HG03575 (cell line): ENCODE measurements at regions not wholly inside any gene's neighbourhood (a gene's known extent, or its start where the extent isn't known, plus 50 kb on each side); places are given as distances from the start of the nearest gene placed in this dataset.
"Not testable (repeated sequence)": the region's sequence is repeated elsewhere in the genome, so short reads cannot be mapped to it uniquely, and the experiment has no call there.

Experiments
- ATAC-seq: cut with Tn5 transposase; IDR thresholded peaks from one replicate; pipeline ENCODE4 v1.9.1; 2021; ENCODE audit not compliant: unreplicated experiment, insufficient number of reproducible peaks, low FRiP score; ENCODE audit errors: extremely low read depth

DNA sequence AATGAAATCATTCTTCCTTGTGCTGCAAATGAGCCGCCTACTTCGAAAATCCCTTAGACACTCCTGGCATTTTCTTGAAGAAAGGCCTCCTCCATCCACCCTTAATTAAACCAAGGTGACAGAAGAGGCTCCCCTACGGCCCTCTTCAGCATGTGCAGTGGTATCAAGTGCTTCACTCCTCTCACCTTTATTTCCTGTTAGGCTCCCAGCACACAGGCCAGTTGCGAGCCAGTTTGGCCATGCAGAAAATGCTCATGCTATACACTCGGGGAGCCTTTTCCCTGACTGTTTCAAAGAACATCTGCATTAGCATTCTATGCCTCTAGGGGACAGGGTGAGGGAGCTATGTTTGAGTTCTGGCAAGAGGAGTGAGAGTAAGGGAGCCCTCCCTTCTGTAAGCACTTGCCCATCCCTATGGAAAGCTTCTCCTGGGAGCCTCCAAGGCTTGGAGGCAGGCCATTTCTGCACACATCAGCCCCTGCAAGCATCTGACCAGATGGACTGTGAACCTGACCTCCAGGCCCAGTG lies 291.5 kb downstream of the RPS29 start:
- ATAC-seq = no peak

DNA sequence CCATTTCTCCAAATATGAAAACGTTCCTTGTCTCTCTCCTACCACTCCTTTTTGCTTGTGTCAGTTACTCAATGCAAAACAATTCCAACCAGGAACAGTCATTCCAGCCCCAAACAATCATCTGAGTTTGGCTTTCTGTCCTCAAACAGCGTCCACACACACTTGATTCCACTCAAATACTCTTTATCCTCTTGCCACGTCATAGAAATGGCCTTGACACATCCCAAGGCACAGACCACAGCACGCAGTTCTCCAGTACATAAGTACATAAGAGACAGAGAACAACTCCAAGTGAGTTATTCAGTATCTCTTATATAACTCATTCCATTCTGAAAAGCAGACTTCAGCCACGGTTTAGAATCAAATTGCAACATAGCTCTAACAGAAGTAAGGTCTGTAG lies 299.2 kb downstream of the RPS29 start:
- ATAC-seq = no peak

DNA sequence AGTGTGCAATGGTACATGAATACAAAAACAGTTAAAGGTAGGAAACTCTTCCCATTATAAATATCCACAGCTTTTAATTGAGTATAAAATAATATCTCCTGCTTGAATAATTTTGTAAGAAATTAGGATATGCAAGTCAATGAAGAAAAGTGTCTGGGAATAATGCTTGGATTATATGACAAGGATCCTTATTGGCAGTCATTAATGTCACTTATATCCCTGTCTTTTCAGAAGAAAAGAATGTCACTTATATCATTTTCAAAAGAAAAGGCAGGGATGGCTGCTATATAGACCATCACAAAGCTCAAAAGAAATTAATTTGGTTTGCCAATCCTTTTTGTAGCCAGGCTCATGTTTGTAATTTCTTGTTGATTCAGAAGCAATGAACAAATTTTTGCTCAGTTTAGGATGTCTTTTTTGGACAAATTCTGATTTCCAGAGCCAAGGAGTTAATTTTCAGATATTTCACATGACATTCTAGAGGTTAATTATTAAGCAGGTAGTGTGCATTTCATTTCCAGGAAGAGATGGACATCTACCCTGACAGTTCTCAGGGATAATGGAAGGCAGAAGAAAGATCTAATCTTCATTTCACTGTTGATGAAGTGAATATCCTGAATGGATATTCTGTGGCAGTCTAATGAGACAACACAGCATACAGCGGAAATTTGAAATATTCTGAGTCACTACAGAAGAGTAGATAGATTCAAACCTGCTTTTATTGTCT lies 299.8 kb downstream of the RPS29 start:
- ATAC-seq = no peak

- ATAC-seq = no peak
Observed at GRCh38 chr14:49280566-49280965, 305.6 kb downstream of the RPS29 start.

DNA sequence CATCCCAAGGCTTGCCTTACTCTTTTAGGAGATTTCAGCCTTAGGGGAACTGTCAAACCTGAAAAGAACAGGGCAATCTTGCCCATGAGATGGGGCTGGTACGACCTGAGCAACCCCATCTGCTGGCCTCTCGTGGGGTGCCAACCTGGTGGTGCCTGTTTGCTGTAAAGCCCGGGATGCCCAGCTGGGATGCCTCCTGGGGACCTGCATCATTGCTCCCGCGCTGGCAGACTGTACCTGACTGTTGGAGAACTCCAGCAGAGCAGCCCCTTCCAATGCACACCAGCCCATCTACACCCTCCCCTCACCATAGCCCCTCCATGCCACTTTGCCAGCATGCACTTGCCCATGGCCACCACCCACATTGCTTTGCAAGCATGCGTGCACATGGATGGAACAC lies 335.7 kb downstream of the RPS29 start:
- ATAC-seq = no peak

- ATAC-seq = no peak
Observed at GRCh38 chr14:49250109-49250508, 336.1 kb downstream of the RPS29 start.

- ATAC-seq = no peak
Observed at GRCh38 chr14:49249022-49249421, 337.2 kb downstream of the RPS29 start.

GRCh38 chr14:49243777-49244176 lies 342.4 kb downstream of the RPS29 start:
- ATAC-seq = not testable (repeated sequence)

GRCh38 chr14:49240383-49240782 lies 345.8 kb downstream of the RPS29 start:
- no peak for ATAC-seq

- ATAC-seq = no peak
Observed at GRCh38 chr14:49228552-49228951, 357.6 kb downstream of the RPS29 start.

DNA sequence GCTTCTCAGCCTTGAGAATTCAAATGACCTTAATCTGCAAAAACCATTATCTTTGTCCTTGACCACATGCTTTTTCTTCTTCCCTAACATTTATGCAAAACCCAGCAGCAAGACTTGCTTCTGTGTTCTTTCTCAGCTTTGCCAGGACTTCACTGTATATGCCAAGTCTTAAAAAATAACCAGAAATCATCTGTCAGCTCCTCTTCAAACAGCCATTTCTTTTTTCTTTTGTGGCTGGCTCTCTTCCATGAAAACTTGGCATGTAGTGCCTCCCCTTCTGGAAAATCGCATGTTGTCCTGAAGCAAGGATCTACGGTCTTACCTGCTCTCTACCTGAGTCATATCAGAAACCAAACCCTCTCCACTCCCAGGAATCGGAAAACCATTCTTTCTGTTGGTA lies 364.9 kb downstream of the RPS29 start:
- ATAC-seq = no peak

GRCh38 chr14:49220492-49220891 lies 365.7 kb downstream of the RPS29 start:
- ATAC-seq = no peak

DNA sequence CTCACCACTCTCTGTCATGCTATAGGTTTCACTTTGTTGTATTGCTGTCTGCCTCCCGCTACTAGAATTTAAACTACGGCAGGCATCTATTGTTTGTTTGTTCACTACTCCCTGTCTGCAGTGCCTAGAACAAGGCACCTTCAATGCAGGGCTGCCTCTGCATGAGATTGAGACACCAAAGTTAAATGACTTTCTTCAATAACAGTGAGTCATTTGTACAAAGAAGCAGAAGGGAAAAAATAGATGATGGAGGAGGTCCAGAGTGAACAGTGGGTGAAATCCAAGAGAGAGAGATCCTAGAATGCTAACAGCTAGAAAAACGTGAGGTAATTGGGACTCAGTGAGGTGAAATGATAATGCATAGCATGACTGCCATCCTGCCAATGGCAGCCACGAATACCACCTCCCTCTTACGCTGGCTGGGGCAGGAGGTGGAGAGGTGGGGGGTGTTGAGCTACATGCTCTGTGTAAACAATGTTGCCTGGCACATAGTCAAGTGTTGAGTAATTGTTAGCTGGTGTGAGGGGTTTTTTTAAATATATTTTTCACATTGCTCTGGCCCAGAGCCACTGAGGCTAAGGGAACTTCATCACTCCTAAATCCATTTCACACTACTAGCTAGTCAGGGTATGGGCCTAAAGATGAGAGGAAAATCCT lies 367.6 kb downstream of the RPS29 start:
- no peak for ATAC-seq

- ATAC-seq = no peak
Observed at GRCh38 chr14:49212721-49213120, 373.5 kb downstream of the RPS29 start.

- no peak for ATAC-seq
Observed at GRCh38 chr14:49209416-49209815, 376.8 kb downstream of the RPS29 start.

DNA sequence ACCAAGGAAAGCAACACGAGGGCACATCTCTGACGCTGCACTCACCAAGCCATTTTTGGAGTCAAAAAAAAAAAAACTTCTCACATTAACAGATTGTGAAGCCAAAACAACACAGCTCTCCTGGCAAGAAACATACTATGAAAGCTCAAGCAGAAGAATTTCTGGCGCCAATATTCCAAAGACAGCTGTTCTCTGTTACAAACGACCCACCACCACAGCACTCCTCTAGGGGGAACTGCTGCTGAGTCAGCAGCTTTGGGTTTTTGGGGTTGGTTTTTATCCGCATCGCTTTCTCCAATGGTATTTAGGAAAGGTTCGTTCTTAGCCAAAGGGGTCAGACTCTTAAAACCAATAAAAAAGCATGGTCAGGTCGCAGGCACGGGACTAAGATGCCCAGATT lies 379.4 kb downstream of the RPS29 start:
- no peak for ATAC-seq

GRCh38 chr14:49203676-49204075 lies 382.5 kb downstream of the RPS29 start:
- ATAC-seq = no peak

- ATAC-seq = no peak
Observed at GRCh38 chr14:49199159-49199558, 387.0 kb downstream of the RPS29 start.

GRCh38 chr14:49196327-49196726 lies 389.9 kb downstream of the RPS29 start:
- no peak for ATAC-seq

- no peak for ATAC-seq
Observed at GRCh38 chr14:49194067-49194466, 392.1 kb downstream of the RPS29 start.
